ENCODE measurements at regions not wholly inside any gene's neighbourhood (a gene's known extent, or its start where the extent isn't known, plus 50 kb on each side); places are given as distances from the start of the nearest gene placed in this dataset.

- no peak for TF ChIP-seq CTCF (IDR thresholded peaks at IDR 0.05)
- no peak for TF ChIP-seq POLR2A (IDR thresholded peaks at IDR 0.05)
Measured at GRCh38 chrX:106451933-106452332, 159.8 kb upstream of the RADX start.

Measured in testis (tissue), 2 donors.